ENCODE measurements at regions not wholly inside any gene's neighbourhood (a gene's known extent, or its start where the extent isn't known, plus 50 kb on each side); places are given as distances from the start of the nearest gene placed in this dataset.

DNA sequence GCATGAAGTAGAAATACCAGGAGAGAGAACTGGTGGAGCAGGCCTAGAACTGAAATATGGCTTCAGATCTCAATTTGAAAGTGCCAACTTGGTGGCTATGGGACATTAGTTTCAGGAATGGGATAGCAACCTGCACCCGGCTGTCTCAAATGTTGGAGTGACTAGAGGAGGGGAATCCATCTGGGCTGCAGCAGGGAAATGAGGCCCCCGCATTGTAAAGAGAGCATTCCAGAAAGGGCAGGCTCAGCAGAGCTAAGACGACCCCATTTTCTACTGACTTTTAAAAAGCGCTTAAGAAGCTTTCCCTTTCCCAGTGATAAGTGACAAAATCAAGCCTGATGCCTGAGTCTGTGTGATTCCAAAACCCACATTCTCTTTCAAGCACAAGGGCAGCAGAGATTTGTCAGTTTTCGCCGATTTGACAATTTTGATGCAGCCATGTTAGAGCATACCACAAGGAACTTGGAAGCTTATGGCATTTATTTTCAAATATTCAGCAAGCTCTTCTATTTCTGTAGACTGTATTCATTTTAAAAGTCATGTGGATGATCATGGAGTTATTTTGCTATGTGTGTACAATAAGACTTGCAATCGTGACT lies 119.8 kb upstream of the ARHGAP28 start:
- TF ChIP-seq FOSL1 (IDR thresholded peaks at IDR 0.05; ENCODE audit: low read depth) (no peak), CEBPB (IDR thresholded peaks at IDR 0.05; ENCODE audit: low read depth) (no peak), SRF (IDR thresholded peaks at IDR 0.05; ENCODE audit: low read depth) (no peak), EGR1 (IDR thresholded peaks at IDR 0.05; ENCODE audit: low read depth) (no peak), ZNF274 (IDR thresholded peaks at IDR 0.05; ENCODE audit: low read depth, low read length) (no peak), JUND (IDR thresholded peaks at IDR 0.05) (no peak), SP1 (IDR thresholded peaks at IDR 0.05; ENCODE audit: low read depth) (no peak), TCF7L2 (IDR thresholded peaks at IDR 0.05; ENCODE audit: borderline replicate concordance, extremely low read depth, insufficient read depth, insufficient read length) (no peak)
- TF ChIP-seq, protein P1, sequence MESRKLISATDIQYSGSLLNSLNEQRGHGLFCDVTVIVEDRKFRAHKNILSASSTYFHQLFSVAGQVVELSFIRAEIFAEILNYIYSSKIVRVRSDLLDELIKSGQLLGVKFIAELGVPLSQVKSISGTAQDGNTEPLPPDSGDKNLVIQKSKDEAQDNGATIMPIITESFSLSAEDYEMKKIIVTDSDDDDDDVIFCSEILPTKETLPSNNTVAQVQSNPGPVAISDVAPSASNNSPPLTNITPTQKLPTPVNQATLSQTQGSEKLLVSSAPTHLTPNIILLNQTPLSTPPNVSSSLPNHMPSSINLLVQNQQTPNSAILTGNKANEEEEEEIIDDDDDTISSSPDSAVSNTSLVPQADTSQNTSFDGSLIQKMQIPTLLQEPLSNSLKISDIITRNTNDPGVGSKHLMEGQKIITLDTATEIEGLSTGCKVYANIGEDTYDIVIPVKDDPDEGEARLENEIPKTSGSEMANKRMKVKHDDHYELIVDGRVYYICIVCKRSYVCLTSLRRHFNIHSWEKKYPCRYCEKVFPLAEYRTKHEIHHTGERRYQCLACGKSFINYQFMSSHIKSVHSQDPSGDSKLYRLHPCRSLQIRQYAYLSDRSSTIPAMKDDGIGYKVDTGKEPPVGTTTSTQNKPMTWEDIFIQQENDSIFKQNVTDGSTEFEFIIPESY (IDR thresholded peaks at IDR 0.05; ENCODE audit: extremely low read depth, insufficient replicate concordance, low read length): no peak
- TF ChIP-seq, protein P2, sequence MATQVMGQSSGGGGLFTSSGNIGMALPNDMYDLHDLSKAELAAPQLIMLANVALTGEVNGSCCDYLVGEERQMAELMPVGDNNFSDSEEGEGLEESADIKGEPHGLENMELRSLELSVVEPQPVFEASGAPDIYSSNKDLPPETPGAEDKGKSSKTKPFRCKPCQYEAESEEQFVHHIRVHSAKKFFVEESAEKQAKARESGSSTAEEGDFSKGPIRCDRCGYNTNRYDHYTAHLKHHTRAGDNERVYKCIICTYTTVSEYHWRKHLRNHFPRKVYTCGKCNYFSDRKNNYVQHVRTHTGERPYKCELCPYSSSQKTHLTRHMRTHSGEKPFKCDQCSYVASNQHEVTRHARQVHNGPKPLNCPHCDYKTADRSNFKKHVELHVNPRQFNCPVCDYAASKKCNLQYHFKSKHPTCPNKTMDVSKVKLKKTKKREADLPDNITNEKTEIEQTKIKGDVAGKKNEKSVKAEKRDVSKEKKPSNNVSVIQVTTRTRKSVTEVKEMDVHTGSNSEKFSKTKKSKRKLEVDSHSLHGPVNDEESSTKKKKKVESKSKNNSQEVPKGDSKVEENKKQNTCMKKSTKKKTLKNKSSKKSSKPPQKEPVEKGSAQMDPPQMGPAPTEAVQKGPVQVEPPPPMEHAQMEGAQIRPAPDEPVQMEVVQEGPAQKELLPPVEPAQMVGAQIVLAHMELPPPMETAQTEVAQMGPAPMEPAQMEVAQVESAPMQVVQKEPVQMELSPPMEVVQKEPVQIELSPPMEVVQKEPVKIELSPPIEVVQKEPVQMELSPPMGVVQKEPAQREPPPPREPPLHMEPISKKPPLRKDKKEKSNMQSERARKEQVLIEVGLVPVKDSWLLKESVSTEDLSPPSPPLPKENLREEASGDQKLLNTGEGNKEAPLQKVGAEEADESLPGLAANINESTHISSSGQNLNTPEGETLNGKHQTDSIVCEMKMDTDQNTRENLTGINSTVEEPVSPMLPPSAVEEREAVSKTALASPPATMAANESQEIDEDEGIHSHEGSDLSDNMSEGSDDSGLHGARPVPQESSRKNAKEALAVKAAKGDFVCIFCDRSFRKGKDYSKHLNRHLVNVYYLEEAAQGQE (IDR thresholded peaks at IDR 0.05; ENCODE audit: low read depth): no peak
- BruUV-seq (replicated peaks): no TSS peak
- peaks cover 5 to 41% of the 10 kb centered on the region in 2 experiments; a peak in 2 of 4 replicates for H3K9me3 ChIP-seq (ENCODE audit: control insufficient read depth in 1 of 2, insufficient read depth in 1 of 2, low read depth in 1 of 2, low read length in 2 of 2)
- ATAC-seq: no peak
- no peaks in the 10 kb centered on the region for H3K27me3 ChIP-seq (ENCODE audit: insufficient read depth, low read length)
- no peaks in the 10 kb centered on the region for H4K20me1 ChIP-seq (ENCODE audit: insufficient read depth)
- no peak overlapping the region for H3K27ac ChIP-seq (ENCODE audit: low read depth, low read length)
- DNase-seq (ENCODE audit: low read depth, low spot score): no peak
- H3K4me1 ChIP-seq (ENCODE audit: control insufficient read depth in 1 of 2, insufficient read depth in 2 of 2, low read length in 2 of 2): no peaks in the 10 kb centered on the region
- ChIA-PET POLR2A (no interaction called here), CTCF (no interaction called here), RAD21 (ENCODE audit: low non-redundant PET in 1 of 2, low total read pairs in 2 of 2, uncharacterized antibody in 2 of 2, unreplicated experiment in 2 of 2) (no interaction called here)
- no peak overlapping the region for H3K9ac ChIP-seq (ENCODE audit: low read length)
- no peaks in the 10 kb centered on the region for H3K36me3 ChIP-seq (ENCODE audit: control insufficient read depth in 1 of 2, insufficient read depth in 2 of 2, low read length in 2 of 2)
- intact Hi-C loops (cut with micrococcal nuclease): no loop called here
- H3K4me2 ChIP-seq (ENCODE audit: low read length): no peak overlapping the region
- H3K9me2 ChIP-seq (ENCODE audit: insufficient read depth): no peaks in the 10 kb centered on the region
- no peak overlapping the region for H2AFZ ChIP-seq (ENCODE audit: low read depth, low read length, poor library complexity, severe bottlenecking)
- H3K4me3 ChIP-seq (replicated peaks in 1 of 2; ENCODE audit: low read depth in 1 of 2, low read length in 2 of 2): no peak overlapping the region
- H3K79me2 ChIP-seq (ENCODE audit: insufficient read depth, low read length): no peaks in the 10 kb centered on the region
